AG09309 (cell line): ENCODE measurements at regions not wholly inside any gene's neighbourhood (a gene's known extent, or its start where the extent isn't known, plus 50 kb on each side); places are given as distances from the start of the nearest gene placed in this dataset.

Source experiments
- DNase-seq: peaks from one replicate; pipeline ENCODE4 v3.0.0-alpha.2; 2010; ENCODE audit warnings: low read depth
- H3K4me3 ChIP-seq: 2 replicates; pipeline ENCODE4 v1.5.1; 2011; ENCODE audit warnings: mild to moderate bottlenecking, low read depth, low read length, moderate library complexity; ENCODE audit not compliant: control insufficient read depth
- CTCF ChIP-seq: IDR thresholded peaks from 2 replicates; pipeline ENCODE4 v1.5.1; 2011; ENCODE audit warnings: mild to moderate bottlenecking, low read depth, low read length, inconsistent platforms; ENCODE audit not compliant: insufficient read depth, control insufficient read depth; ENCODE audit errors: missing control alignments

- DNase-seq, result no peak
- no peak for TF ChIP-seq CTCF
These were observed 184.4 kb downstream of the MDFIC start for GRCh38 chr7:115106316-115106715.

GRCh38 chr7:115102738-115103137 is 180.8 kb downstream of the MDFIC start:
- H3K4me3 ChIP-seq, result no peak overlapping the region
- DNase-seq, result no peak
- no peak for TF ChIP-seq CTCF

More at GRCh38 chr7:115106316-115106715, 184.4 kb downstream of the MDFIC start:
- no peak overlapping the region for H3K4me3 ChIP-seq

GRCh38 chr7:115101199-115101598 is 179.3 kb downstream of the MDFIC start:
- H3K4me3 ChIP-seq, result no peak overlapping the region
- no peak for DNase-seq
- TF ChIP-seq CTCF, result no peak

GRCh38 chr7:115099906-115100305 is 178.0 kb downstream of the MDFIC start:
- no peak overlapping the region for H3K4me3 ChIP-seq
- DNase-seq, result no peak
- no peak for TF ChIP-seq CTCF

- H3K4me3 ChIP-seq, result no peak overlapping the region
- peak; percentile 35 for DNase-seq
- TF ChIP-seq CTCF, result no peak
These were observed 175.3 kb downstream of the MDFIC start for GRCh38 chr7:115097175-115097671.

GRCh38 chr7:115096262-115096661 is 174.4 kb downstream of the MDFIC start:
- DNase-seq, result no peak
- no peak for TF ChIP-seq CTCF
- H3K4me3 ChIP-seq, result no peak overlapping the region

- DNase-seq, result no peak
- no peak for TF ChIP-seq CTCF
- no peak overlapping the region for H3K4me3 ChIP-seq
These were observed 172.3 kb downstream of the MDFIC start for GRCh38 chr7:115094163-115094562.
